ENCODE measurements at regions not wholly inside any gene's neighbourhood (a gene's known extent, or its start where the extent isn't known, plus 50 kb on each side); places are given as distances from the start of the nearest gene placed in this dataset.
"Not testable (repeated sequence)": the region's sequence is repeated elsewhere in the genome, so short reads cannot be mapped to it uniquely, and the experiment has no call there.

DNA sequence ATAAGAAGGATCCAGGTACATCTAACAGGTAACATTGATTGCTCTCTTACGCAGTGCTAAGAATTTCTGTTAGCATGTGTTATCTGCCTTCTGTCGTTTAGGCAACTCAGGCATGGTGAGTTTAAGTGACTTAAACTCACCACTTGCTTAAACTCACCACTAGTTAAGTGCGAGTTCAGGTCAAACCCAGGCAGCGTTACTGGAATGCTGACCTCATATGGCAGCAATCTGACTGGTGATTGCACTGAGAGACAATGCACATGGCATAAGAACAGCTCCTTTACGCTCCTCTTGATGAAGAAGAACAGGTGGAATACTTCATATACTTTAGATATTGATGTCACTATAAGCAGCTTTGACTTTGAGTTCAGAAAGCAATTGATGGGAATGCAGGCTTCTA lies 954.1 kb downstream of the SOCS6 start:
- DNase-seq (ENCODE audit: low read depth, low spot score): no peak

DNA sequence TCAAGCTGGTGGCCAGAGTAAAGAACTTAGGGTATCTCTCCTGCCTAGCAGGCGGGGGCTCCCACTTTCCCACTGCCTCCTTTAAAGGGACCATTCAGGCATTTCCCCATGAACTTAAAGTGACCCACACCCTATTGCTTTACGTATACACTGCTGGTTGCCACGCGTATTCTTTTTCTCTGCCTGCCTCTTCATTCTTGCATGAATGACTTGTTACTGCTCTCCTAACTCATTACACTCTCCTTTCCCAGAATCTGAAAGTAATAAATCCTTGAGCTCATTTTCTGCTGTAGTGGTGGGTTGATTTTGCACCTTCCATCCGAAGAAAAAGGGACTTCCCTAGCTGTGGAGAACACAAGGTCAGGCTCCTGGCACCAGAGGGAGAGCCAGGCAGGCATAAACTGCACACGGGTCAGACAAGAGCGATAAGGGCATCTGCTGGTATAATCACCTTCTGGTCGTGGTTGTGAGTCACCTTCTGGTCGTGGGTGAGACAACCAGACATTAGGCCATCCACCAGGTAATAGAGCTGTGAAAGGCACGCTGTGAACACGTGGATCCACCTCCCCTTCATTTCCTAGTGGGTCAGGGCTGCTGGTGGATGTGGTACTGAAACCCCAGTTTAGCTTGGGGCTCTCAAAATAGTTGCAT lies 950.3 kb downstream of the SOCS6 start:
- DNase-seq (ENCODE audit: low read depth, low spot score): no peak

DNA sequence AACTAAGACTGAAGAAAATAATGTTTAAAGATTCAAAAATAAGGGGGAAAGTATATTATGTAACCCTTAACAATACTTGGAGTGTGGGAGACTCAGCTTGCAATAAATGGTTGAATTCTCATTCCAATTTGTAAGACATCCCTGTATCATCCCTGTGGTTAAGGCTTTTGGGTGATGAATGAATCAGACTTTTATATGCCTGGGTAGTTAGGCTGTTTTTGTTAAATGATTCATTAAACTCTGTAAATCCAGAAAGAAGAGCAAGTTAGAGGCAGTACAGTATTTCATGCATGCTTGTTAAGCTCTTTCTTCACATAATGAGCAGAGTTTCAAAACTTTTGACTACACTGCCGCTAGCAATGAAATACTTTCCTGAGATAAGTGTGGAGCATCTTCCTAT lies 948.8 kb downstream of the SOCS6 start:
- no peak for DNase-seq (ENCODE audit: low read depth, low spot score)

DNA sequence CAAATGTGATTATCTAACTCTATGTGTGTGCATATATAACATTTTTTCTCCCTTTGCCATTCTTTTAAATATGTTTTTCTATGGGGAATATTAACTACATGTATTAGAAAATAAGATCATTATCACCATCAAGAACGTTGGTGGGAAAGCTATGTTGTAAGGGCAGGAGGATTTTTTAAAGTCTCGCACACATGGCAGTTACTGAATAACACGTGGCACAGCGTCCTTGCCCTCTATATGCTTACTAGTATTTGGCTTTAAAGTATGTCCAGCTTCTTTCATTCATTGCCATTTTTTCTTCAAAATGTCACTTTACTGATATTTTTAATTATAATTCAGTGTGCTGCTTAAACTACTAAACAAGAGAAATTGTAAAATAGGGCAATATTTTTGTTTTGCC lies 944.3 kb downstream of the SOCS6 start:
- no peak for DNase-seq (ENCODE audit: low read depth, low spot score)

DNA sequence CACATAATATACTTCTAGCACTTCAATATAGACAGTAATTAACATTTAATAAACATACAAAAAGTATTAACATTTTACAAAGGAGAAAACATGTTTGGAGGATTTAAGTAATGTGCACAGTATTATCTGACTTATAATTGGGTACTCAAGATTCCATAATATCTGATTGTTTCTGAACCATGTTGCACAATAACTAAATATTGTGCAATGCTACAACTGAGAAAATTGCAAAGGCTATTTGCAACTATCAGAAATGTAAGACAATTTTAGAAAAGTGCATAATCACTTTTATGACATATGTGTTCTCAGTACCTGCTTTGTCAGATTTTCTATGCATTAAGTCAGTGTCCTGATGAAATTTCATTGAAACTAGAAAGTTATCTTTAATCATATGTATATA lies 934.6 kb downstream of the SOCS6 start:
- no peak for DNase-seq (ENCODE audit: low read depth, low spot score)

DNA sequence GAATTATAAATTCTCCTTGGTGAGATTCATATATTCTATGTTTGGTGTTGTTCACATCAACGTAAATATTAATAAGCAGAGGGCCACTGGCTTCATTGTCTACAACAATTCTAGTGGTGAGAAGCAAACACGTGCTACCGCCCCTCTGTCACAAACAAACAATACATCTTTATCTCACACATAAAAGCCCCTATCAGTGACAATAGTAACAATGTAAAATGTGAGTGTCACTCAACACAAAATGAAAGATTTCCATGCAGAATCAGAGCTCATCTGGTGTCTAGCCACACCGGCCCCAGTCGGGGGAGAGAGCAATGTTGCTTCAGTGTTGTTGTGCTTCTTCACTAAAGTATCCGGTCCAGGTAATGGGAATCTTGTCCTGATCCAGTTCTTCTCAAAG lies 932.6 kb downstream of the SOCS6 start:
- no peak for DNase-seq (ENCODE audit: low read depth, low spot score)

DNA sequence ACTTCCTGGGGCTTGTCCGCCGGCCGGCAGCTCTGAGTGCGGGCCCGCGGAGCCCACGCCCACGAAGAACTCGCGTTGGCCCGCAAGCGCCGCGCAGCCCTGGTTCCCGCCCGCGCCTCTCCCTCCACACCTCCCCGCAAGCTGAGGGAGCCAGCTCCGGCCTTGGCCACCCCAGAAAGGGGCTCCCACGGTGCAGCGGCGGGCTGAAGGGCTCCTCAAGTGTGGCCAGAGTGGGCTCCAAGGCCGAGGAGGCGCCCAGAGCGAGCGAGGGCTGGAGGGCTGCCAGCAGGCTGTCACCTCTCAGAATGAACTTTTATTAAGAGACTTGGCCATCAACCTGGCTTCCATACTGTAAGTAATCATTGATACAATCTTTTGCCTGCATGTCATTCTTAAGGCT lies 923.9 kb downstream of the SOCS6 start:
- not testable (repeated sequence) for DNase-seq (ENCODE audit: low read depth, low spot score)

DNA sequence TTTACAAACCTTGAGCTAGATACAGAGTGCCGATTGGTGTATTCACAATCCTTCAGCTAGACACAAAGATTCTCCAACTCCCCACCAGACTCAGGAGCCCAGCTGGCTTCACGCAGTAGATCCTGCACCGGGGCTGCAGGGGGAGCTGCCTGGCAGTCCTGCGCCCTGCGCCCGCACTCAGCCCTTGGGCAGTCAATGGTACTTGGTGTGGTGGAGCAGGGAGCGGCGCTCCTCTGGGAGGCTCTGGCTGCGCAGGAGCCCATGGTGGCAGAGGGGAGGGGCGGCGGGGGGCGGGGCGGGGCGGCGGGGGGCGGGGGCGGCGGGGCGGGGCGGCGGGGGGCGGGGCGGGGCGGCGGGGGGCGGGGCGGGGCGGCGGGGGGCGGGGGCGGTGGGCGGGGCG lies 923.4 kb downstream of the SOCS6 start:
- DNase-seq (ENCODE audit: low read depth, low spot score): no peak

DNA sequence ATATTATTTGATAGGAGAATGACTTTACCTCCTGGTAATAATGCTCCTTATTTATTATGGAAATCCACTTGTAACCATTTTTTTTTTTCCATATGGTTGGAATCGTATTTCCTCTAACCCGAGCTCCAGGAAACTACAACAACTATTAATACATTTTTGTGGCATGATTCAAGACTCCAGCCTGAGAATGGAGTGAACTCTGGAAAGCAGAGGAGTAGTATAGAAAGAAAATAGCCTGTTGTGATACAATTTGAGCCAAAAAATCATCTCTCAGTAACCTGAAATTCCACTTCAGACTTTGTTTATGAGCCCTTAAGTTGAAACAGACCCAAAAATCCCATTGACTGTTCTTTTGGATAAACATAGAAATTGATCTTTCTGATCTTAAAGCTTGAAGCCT lies 921.1 kb downstream of the SOCS6 start:
- no peak for DNase-seq (ENCODE audit: low read depth, low spot score)

DNA sequence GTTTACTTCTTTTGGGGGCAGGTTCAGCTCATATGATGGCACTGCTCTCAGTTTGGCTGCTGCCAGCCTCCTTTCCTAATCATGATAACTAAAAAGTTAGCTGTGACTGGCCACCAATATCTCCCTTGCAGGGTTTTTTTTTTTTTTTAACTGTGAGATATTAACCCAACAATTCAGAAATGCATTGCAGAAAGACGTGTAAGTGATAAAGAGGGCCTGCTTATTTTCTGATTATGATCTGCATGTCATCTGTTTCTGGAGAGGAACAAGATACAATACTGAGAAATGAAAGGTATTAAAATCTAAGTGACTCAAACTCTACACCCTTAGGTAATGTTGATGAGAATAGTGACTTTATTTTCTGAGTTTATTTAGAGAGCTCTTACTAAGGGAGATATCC lies 905.6 kb downstream of the SOCS6 start:
- DNase-seq (ENCODE audit: low read depth, low spot score): no peak

DNA sequence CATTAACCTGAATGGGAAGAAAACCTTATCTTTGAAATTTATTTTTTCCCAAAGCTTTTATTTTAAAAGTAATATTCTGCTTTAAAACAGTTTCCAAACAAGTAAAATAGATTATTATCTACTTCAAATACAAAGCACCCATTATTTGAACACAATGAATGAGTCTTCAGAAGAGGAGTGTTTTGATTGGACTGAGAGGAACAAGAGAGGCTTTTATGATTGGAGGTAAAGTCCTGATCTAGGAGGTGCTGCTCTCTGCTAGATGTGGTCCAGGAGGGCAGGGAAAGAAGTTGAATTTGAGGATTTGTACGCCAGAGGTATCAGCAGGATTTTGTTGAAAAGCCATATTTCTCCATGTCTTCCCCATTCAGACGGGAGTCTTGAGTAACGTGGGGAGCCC lies 900.7 kb downstream of the SOCS6 start:
- DNase-seq (ENCODE audit: low read depth, low spot score): no peak

DNA sequence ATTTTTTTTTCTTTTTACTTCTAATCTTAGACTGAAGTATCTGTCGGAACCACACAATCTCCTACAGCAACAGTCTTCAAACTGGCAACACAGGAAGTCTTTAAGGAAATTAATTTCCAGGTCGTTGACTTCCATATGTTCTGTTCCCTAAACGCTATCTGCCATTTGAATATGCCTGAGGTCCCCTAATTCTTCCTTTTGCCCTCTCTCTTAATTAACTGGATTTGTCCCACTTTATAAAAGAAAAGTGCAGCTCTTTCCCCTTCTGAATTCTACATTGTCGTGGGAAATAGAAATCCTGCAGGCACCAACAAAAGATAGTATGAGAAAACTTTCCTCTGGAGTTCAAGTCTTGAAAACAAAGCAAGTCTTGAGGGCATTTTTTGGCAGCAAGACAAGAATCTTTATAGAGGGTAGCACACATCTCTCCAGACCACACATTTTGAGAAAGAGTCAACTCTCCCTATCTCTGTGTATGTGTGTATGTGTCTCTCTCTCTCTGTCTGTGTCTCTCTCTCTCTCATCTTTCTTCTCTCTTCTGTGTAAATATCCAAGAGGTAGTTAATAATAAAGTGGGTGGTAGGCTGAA lies 879.8 kb downstream of the SOCS6 start:
- DNase-seq (ENCODE audit: low read depth, low spot score): no peak

DNA sequence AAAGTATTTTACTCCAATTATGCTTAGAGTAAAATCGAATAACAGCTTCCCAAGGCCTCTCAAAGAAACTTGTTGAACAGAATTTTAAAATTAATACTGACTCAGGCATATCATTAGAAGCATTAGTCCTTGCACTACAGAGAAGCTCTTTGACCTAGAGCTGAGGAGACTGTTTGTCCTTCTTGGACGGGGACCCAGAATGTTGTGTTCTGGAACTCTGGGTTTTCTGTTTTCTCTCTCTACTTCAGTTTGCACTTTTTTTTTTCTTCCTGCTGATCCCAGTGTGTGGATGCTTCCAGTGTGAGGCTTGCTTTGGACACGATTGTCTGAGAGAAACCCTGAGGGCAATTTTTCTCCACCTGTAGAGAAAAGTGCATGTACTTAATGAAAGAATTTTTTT lies 847.6 kb downstream of the SOCS6 start:
- DNase-seq (ENCODE audit: low read depth, low spot score): no peak

DNA sequence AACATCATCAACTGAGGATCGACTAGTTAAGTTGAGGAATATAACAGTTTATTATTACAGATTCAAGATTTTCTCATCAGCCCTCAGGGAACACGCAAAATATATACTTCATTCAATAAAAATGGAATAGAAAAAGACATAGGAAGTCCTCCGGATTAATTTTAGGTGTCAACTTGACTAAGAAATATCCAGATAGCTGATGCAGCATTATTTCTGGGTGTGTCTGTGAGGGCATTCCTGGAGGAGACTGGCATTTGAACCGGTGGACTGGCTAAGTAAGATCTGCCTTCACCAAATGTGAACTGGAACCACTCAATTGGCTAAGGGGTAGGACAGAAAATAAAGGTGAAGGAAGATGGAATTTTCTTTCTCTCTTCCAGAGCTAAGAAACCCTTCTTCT lies 845.3 kb downstream of the SOCS6 start:
- DNase-seq (ENCODE audit: low read depth, low spot score): no peak

DNA sequence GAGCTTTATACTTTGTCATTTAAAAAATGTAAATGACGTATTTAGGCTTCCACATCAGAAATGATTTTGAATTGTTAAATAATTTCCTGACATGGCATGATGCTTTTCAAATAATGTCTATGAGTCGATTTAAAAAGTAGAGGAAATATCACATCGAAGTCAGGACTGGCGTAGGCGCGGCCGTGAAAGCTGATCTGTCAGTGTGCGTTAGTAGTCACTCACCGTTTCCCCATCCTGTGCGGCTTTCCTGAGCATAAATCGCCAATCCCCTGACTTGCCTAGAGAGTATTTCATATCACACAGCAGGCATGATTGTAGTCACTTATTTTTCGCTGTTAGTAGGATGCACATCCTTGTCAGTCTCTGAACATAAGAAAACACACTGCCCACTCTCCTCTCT lies 843.1 kb downstream of the SOCS6 start:
- DNase-seq (ENCODE audit: low read depth, low spot score): no peak

DNA sequence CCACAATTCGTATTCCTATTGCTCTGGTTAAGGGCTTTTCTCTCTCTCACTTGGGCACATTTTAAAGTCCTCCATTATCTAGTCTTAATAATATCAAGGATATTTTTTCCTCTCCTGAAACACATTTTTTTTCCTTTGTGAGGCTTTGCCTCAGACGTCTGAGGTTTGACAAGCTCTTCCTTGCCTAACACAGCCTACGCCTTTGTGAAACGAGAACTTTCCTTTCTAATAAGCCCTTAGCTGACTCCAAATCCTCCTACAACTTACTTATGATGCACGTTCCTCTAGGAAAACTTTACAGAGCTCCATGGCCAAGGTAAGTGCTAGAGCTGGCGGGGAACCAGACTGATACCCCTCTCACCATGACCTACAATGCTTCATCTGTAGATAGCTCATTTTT lies 841.5 kb downstream of the SOCS6 start:
- DNase-seq (ENCODE audit: low read depth, low spot score): no peak

DNA sequence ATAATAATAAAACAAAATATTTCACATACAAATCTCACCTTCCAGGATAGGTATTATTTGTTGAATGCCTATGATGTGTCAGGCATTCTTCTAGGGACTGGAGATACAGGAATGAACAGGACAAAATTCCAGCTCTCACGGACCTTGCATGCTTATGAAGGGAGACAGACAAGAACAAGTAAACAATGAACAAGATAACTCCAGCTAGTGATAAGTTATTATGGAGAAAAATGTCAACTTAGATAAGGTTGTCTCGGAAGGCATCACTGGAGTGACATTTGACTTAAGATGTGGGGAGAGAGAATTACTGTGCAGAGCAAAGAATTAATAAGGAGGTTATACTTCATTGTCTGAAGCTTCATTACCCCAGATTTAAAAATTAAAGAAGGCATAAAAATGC lies 836.7 kb downstream of the SOCS6 start:
- no peak for DNase-seq (ENCODE audit: low read depth, low spot score)

DNA sequence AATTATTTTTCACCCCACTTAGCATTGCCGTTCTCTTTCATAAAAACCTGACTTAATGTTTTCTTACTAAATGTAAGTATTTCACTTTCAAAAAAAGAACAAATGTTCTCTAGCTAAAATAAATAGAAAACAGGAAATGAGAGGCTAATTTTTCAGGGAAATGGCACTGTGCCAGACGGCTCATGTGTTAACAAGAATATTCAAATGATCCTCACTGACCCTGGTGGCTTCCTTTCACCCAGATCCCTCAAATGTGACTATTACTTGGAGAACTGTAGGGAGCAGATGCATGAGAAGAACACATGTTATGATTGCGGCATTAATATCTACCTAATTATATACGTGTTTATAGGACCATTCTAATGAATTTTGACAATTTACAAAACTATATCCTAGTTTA lies 827.7 kb downstream of the SOCS6 start:
- DNase-seq (ENCODE audit: low read depth, low spot score): no peak

DNA sequence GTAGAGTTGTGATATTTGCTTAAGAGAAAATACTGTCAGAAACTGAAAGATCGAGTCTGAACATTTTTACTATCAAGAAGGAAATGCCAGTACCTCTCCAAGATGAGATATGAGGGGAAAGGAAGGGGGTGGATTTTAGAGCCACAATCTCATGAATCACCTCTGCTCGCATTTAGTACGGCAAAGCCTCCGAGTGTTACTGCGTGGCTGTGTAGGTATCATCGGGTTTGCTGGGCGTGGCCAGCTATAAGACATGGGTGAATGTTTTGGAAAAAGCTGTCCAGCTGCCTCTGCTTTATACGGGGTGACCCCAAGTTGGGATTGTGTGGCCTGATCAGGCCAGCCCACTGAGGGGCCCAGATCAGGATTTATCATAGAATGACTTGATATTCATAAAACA lies 826.4 kb downstream of the SOCS6 start:
- DNase-seq (ENCODE audit: low read depth, low spot score): no peak

DNA sequence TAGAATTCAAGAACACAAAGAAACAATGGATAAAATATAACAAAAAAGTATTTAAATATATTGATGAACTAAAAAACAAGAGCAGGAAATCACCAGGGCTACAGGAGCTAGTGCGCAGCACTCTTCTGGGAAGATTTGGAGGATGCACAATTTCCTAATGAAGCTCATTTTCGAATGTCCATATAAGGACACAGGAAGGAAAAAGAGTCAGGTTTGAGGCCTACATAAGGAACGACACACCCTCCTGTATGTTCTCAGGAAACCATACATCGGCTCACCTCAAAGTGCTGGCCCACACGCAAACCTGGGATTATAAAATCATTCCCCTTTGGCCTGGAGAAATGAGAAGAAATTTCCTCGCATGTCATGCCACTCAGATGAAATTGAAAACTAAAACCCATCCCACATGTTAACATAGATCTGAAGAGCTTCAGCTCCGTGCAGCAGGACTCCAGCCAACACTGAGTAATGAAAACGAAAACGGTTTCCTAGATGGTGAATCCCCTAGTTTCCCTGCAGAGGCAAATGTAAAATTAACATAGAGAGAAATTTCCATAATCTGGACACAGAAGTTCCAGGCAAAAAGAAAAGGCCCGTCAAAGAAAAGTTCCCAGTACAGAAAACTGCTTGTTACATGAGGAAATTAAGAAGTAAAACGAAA lies 825.8 kb downstream of the SOCS6 start:
- no peak for DNase-seq (ENCODE audit: low read depth, low spot score)

DNA sequence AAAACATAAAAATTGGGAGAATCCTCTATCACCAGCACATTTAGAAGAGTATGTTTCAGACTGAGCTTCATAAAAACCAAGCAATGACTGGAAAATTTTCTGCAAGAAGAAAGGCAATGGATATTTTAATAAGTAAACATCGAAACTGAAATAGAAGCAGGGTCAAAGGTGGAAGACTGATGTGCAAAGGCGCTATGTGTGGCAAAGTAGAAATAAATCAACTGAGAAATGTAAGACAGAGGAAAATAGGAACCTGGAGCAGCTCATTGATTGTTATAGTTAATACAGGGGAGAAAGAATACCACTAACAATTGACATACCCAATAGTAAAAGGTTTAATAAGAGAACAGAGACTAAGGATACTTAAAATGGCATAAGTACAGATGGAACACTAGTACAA lies 818.4 kb downstream of the SOCS6 start:
- no peak for DNase-seq (ENCODE audit: low read depth, low spot score)

DNA sequence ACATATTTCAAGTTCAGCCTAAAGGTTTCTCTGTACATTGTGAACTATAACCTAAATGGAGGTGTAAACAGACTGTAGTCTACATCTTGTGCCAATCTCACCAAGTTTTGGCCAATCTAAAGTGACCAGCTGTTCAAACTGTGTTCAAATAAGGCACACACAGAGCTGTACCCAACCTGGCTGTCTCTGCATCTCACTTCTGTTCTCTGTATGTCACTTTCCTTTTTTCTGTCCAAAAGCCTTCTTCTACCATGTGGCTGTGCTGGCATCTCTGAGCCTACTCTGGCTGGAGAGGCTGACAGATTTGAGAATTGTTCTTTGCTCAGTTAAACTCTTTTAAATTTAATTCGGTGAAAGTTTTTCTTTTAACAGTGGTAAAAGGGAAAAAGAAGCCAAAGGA lies 817.9 kb downstream of the SOCS6 start:
- no peak for DNase-seq (ENCODE audit: low read depth, low spot score)

DNA sequence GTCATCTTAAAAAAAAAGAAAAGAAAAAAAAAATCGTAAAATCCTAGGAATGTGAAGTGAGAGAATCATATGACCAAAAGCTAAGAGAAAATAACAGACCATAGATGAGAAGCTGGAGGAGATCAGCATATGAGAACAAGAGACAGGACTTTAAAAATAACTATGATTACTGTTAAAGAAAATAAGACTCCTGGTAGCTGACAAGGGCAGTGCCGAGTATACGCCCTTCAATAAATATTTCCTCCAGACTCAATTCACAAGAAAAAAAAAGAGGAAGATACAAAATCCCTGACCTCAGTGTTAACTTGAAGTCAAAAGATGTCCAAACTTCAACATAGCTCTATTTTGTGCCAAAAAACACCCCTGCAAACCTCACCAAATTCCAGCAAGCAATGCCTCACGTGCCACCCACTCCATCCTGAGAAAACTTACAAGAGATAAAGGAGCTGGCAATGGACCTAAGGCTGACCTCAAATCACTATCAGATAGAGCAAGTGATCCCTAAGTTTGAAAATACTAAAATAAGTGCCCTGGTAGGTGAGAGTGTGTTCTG lies 817.2 kb downstream of the SOCS6 start:
- no peak for DNase-seq (ENCODE audit: low read depth, low spot score)

Measured in brain pericyte (primary cell).